K562 (cell line): ENCODE measurements at regions not wholly inside any gene's neighbourhood (a gene's known extent, or its start where the extent isn't known, plus 50 kb on each side); places are given as distances from the start of the nearest gene placed in this dataset.
"Not testable (repeated sequence)": the region's sequence is repeated elsewhere in the genome, so short reads cannot be mapped to it uniquely, and the experiment has no call there.

Source experiments
- GATA2 ChIP-seq: sonication (generic); formaldehyde crosslinking; IDR thresholded peaks from 2 replicates; pipeline ENCODE4 v1.4.0; 2020; ENCODE audit warnings: mild to moderate bottlenecking, missing genetic modification reagents
- MCM7 ChIP-seq, 2 experiments: fragments of 450-650 bp; IDR thresholded peaks; 2 replicates each; pipeline ENCODE4 v1.6.1; 2016 to 2018
- MTA3 ChIP-seq: fragments of 450-650 bp; formaldehyde crosslinking; IDR thresholded peaks from 2 replicates; pipeline ENCODE4 v1.6.1; 2017; ENCODE audit warnings: mild to moderate bottlenecking, borderline replicate concordance
- ZNF133 ChIP-seq: fragments of 250-450 bp; sonication (Bioruptor Pico); IDR thresholded peaks from 2 replicates; pipeline ENCODE4 v1.4.0; 2020; ENCODE audit warnings: mild to moderate bottlenecking
- TF ChIP-seq, protein P1 (sequence below), 3 experiments: IDR thresholded peaks in 2 of 3; conservative IDR thresholded peaks in 1 of 3; 2 replicates each; pipeline ENCODE4 v1.5.1; 2011 to 2012; ENCODE audit warnings: low read length in 3 of 3, mild to moderate bottlenecking in 3 of 3, control low read depth in 2 of 3, improper control_type of control experiment in 1 of 3, inconsistent platforms in 1 of 3, low read depth in 1 of 3, mixed read lengths in 1 of 3, moderate library complexity in 1 of 3; ENCODE audit not compliant: insufficient read depth in 2 of 3
- TF ChIP-seq, protein P2 (sequence below): fragments of 250-450 bp; sonication (Bioruptor Pico); IDR thresholded peaks from 2 replicates; pipeline ENCODE4 v1.9.0; 2021; ENCODE audit warnings: mild to moderate bottlenecking
- TF ChIP-seq, protein P3 (sequence below): fragments of 450-650 bp; IDR thresholded peaks from 2 replicates; pipeline ENCODE4 v1.7.1; 2018; ENCODE audit warnings: mild to moderate bottlenecking, low read depth; ENCODE audit not compliant: partially characterized antibody
- TF ChIP-seq, protein P4 (sequence below): fragments of 250-450 bp; sonication (Bioruptor Pico); IDR thresholded peaks from 2 replicates; pipeline ENCODE4 v1.8.0; 2022; ENCODE audit warnings: inconsistent platforms
- TF ChIP-seq, protein P5 (sequence below): sonication (generic); formaldehyde crosslinking; IDR thresholded peaks from 2 replicates; pipeline ENCODE4 v1.8.0; 2023; ENCODE audit warnings: missing genetic modification reagents, mild to moderate bottlenecking, borderline replicate concordance

DNA sequence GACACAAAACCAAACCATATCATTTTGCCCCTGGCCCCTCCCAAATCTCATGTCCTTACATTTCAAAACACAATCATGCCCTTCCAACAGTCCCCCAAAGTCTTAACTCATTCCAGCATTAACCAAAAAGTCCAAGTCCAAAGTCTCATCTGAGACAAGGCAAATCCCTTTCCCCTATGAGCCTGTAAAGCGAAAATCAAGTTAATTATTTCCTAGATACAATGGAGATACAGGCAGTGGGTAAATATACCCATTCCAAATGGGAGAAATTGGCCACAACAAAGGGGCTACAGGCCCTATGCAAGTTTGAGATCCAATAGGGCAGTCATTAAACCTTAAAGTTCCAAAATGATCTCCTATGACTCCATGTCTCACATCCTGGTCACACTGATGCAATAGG, 709.9 kb upstream of the LUZP2 start:
- TF ChIP-seq, protein P1, sequence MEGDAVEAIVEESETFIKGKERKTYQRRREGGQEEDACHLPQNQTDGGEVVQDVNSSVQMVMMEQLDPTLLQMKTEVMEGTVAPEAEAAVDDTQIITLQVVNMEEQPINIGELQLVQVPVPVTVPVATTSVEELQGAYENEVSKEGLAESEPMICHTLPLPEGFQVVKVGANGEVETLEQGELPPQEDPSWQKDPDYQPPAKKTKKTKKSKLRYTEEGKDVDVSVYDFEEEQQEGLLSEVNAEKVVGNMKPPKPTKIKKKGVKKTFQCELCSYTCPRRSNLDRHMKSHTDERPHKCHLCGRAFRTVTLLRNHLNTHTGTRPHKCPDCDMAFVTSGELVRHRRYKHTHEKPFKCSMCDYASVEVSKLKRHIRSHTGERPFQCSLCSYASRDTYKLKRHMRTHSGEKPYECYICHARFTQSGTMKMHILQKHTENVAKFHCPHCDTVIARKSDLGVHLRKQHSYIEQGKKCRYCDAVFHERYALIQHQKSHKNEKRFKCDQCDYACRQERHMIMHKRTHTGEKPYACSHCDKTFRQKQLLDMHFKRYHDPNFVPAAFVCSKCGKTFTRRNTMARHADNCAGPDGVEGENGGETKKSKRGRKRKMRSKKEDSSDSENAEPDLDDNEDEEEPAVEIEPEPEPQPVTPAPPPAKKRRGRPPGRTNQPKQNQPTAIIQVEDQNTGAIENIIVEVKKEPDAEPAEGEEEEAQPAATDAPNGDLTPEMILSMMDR (IDR thresholded peaks at IDR 0.05 in 2 of 3, conservative IDR thresholded peaks at IDR 0.05 in 1 of 3; ENCODE audit: insufficient read depth in 2 of 3, low read depth in 1 of 3, low read length in 3 of 3), result not testable (repeated sequence)
- TF ChIP-seq, protein P2, sequence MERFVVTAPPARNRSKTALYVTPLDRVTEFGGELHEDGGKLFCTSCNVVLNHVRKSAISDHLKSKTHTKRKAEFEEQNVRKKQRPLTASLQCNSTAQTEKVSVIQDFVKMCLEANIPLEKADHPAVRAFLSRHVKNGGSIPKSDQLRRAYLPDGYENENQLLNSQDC, result not testable (repeated sequence)
- TF ChIP-seq MTA3; GATA2; MCM7 (IDR thresholded peaks at IDR 0.05); ZNF133: not testable (repeated sequence)
- TF ChIP-seq, protein P3, sequence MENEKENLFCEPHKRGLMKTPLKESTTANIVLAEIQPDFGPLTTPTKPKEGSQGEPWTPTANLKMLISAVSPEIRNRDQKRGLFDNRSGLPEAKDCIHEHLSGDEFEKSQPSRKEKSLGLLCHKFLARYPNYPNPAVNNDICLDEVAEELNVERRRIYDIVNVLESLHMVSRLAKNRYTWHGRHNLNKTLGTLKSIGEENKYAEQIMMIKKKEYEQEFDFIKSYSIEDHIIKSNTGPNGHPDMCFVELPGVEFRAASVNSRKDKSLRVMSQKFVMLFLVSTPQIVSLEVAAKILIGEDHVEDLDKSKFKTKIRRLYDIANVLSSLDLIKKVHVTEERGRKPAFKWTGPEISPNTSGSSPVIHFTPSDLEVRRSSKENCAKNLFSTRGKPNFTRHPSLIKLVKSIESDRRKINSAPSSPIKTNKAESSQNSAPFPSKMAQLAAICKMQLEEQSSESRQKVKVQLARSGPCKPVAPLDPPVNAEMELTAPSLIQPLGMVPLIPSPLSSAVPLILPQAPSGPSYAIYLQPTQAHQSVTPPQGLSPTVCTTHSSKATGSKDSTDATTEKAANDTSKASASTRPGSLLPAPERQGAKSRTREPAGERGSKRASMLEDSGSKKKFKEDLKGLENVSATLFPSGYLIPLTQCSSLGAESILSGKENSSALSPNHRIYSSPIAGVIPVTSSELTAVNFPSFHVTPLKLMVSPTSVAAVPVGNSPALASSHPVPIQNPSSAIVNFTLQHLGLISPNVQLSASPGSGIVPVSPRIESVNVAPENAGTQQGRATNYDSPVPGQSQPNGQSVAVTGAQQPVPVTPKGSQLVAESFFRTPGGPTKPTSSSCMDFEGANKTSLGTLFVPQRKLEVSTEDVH, result not testable (repeated sequence)
- TF ChIP-seq, protein P4, sequence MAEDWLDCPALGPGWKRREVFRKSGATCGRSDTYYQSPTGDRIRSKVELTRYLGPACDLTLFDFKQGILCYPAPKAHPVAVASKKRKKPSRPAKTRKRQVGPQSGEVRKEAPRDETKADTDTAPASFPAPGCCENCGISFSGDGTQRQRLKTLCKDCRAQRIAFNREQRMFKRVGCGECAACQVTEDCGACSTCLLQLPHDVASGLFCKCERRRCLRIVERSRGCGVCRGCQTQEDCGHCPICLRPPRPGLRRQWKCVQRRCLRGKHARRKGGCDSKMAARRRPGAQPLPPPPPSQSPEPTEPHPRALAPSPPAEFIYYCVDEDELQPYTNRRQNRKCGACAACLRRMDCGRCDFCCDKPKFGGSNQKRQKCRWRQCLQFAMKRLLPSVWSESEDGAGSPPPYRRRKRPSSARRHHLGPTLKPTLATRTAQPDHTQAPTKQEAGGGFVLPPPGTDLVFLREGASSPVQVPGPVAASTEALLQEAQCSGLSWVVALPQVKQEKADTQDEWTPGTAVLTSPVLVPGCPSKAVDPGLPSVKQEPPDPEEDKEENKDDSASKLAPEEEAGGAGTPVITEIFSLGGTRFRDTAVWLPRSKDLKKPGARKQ (CRISPR knock-in tag), result not testable (repeated sequence)
- TF ChIP-seq, protein P5, sequence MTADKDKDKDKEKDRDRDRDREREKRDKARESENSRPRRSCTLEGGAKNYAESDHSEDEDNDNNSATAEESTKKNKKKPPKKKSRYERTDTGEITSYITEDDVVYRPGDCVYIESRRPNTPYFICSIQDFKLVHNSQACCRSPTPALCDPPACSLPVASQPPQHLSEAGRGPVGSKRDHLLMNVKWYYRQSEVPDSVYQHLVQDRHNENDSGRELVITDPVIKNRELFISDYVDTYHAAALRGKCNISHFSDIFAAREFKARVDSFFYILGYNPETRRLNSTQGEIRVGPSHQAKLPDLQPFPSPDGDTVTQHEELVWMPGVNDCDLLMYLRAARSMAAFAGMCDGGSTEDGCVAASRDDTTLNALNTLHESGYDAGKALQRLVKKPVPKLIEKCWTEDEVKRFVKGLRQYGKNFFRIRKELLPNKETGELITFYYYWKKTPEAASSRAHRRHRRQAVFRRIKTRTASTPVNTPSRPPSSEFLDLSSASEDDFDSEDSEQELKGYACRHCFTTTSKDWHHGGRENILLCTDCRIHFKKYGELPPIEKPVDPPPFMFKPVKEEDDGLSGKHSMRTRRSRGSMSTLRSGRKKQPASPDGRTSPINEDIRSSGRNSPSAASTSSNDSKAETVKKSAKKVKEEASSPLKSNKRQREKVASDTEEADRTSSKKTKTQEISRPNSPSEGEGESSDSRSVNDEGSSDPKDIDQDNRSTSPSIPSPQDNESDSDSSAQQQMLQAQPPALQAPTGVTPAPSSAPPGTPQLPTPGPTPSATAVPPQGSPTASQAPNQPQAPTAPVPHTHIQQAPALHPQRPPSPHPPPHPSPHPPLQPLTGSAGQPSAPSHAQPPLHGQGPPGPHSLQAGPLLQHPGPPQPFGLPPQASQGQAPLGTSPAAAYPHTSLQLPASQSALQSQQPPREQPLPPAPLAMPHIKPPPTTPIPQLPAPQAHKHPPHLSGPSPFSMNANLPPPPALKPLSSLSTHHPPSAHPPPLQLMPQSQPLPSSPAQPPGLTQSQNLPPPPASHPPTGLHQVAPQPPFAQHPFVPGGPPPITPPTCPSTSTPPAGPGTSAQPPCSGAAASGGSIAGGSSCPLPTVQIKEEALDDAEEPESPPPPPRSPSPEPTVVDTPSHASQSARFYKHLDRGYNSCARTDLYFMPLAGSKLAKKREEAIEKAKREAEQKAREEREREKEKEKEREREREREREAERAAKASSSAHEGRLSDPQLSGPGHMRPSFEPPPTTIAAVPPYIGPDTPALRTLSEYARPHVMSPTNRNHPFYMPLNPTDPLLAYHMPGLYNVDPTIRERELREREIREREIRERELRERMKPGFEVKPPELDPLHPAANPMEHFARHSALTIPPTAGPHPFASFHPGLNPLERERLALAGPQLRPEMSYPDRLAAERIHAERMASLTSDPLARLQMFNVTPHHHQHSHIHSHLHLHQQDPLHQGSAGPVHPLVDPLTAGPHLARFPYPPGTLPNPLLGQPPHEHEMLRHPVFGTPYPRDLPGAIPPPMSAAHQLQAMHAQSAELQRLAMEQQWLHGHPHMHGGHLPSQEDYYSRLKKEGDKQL (CRISPR knock-in tag), result not testable (repeated sequence)
